NB4 (cell line): ENCODE measurements at regions not wholly inside any gene's neighbourhood (a gene's known extent, or its start where the extent isn't known, plus 50 kb on each side); places are given as distances from the start of the nearest gene placed in this dataset.

Experiments used
- DNase-seq: peaks from one replicate; pipeline ENCODE4 v3.0.0; 2010; ENCODE audit warnings: low read depth
- H3K4me3 ChIP-seq: one replicate; pipeline ENCODE4 v1.5.1; 2011; ENCODE audit warnings: mild to moderate bottlenecking, low read depth, low read length, moderate library complexity
- MYC ChIP-seq: IDR thresholded peaks from 2 replicates; pipeline ENCODE4 v1.6.1; 2011; ENCODE audit warnings: low read depth, low read length
- POLR2A ChIP-seq: IDR thresholded peaks from 2 replicates; pipeline ENCODE4 v1.6.1; 2011; ENCODE audit warnings: mild to moderate bottlenecking; ENCODE audit not compliant: insufficient read length; ENCODE audit errors: extremely low read depth
- TF ChIP-seq, protein P1 (sequence below): IDR thresholded peaks from 2 replicates; pipeline ENCODE4 v1.6.1; 2011; ENCODE audit warnings: low read depth, low read length
- TF ChIP-seq, protein P2 (sequence below): IDR thresholded peaks from one replicate; pipeline ENCODE4 v1.5.1; 2012; ENCODE audit warnings: low read depth, low read length

DNA sequence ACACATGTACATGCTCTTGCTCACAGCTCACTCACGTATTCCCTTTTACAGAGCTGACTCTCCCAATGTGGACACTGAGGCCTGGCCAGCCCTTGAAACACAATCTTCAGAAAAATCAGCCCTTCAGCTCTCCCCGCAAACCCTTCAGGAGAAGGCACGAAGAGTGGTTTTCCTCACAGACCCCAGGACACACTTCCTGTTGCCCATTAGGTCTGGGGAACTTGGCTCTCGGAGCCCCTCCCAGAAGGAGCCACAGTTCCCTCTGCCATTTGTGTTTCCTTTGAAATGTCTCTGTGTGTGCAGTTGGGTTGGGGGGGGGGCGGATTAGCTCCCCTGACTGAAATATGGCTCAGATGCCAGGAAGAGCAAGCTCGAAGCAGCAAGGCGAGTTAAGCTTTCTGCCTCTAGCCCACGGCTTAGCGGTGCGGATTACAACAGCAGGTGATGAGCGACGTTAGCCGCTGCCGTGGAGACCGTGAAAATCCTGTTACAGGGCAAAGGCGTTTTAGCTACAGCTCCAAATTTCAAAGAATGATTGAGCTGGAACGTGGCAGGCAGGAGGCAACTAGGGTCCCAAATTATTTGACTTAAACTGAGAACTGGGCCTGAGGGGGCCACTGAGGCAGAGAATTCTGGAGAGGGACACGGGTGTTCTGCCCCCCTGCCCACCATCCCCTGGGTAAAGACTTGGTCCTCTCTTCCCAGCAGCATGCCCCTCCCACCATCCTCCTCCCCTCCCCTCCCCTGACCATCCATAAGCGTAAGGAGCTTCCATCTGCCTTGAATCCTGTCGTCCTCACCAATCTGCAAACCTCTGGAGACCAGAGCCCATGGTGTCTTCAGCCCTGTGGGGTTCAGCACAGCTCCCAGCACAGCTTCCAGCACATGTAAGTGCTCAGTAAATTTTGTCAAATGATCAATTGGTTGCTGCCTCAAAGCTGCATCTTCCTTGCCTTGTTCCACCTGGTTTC lies 598.6 kb downstream of the BUD13 start:
- no peak for DNase-seq
- TF ChIP-seq, protein P1, sequence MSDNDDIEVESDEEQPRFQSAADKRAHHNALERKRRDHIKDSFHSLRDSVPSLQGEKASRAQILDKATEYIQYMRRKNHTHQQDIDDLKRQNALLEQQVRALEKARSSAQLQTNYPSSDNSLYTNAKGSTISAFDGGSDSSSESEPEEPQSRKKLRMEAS: no peak
- no peak for TF ChIP-seq POLR2A
- TF ChIP-seq, protein P2, sequence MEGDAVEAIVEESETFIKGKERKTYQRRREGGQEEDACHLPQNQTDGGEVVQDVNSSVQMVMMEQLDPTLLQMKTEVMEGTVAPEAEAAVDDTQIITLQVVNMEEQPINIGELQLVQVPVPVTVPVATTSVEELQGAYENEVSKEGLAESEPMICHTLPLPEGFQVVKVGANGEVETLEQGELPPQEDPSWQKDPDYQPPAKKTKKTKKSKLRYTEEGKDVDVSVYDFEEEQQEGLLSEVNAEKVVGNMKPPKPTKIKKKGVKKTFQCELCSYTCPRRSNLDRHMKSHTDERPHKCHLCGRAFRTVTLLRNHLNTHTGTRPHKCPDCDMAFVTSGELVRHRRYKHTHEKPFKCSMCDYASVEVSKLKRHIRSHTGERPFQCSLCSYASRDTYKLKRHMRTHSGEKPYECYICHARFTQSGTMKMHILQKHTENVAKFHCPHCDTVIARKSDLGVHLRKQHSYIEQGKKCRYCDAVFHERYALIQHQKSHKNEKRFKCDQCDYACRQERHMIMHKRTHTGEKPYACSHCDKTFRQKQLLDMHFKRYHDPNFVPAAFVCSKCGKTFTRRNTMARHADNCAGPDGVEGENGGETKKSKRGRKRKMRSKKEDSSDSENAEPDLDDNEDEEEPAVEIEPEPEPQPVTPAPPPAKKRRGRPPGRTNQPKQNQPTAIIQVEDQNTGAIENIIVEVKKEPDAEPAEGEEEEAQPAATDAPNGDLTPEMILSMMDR: no peak
- no peak for TF ChIP-seq MYC
- H3K4me3 ChIP-seq: no peak overlapping the region

DNA sequence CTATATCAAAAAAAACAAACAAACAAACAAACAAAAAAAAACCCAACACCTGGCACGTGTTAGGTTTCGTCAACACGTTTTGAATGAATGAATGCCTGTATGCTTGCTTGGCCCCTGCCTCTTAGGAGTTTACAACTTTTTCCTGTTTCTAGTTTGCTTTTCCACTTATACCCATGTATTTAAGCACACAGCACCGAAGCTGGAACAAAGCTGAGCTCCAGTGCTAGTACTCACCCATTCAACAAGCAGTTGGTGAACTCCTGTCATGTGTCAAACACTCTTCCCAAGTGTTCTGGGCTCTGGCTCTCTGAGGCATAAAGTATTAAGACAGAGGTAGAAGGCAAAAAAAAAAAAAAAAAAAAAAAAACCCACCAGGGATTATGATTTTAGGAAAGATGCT lies 599.3 kb downstream of the BUD13 start:
- TF ChIP-seq, protein P1: no peak
- TF ChIP-seq POLR2A: no peak
- TF ChIP-seq, protein P2: no peak
- no peak for TF ChIP-seq MYC
- no peak for DNase-seq
- no peak overlapping the region for H3K4me3 ChIP-seq

DNA sequence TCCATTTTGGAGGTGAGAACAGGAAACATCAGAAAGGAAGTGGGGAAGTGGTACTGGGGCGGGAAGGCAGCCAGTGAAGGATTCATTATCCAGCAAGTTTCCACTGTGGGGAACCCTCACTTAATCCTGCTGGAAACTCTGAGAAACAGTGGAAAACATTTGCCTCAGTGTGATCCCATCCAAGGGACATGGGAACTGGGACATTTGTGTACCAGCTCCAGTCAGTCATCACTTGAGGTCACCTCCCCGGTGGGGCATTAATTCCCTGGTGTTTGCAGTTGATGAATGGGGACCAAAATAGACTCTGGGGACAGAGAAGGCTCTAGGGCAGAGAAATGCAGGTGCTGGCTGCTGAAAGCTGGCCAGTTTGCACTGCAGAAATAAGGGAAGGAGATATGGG lies 599.9 kb downstream of the BUD13 start:
- DNase-seq: no peak
- no peak overlapping the region for H3K4me3 ChIP-seq
- TF ChIP-seq, protein P2: no peak
- TF ChIP-seq POLR2A (no peak), MYC (no peak)
- TF ChIP-seq, protein P1: no peak

DNA sequence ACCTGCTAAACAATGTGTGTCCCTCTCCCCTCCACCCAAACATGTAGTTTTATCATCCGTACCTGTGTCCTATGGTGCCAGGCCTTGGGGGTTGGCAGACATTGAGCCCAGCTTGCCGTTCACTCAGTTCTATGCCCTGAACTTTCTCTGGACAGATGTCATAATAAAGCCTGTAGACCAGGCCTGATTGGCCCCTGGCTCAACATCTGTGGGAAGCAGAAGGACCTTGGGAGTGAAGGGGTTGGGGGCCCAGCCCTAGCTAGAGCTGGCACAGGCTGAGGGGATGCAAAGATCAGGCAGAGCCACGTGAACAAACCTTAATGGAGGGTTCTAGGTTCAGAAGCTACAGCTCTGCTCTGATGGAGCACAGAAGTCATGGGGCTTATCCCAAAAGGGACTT lies 600.6 kb downstream of the BUD13 start:
- TF ChIP-seq POLR2A (no peak), MYC (no peak)
- TF ChIP-seq, protein P2: no peak
- TF ChIP-seq, protein P1: no peak
- DNase-seq: no peak
- no peak overlapping the region for H3K4me3 ChIP-seq

DNA sequence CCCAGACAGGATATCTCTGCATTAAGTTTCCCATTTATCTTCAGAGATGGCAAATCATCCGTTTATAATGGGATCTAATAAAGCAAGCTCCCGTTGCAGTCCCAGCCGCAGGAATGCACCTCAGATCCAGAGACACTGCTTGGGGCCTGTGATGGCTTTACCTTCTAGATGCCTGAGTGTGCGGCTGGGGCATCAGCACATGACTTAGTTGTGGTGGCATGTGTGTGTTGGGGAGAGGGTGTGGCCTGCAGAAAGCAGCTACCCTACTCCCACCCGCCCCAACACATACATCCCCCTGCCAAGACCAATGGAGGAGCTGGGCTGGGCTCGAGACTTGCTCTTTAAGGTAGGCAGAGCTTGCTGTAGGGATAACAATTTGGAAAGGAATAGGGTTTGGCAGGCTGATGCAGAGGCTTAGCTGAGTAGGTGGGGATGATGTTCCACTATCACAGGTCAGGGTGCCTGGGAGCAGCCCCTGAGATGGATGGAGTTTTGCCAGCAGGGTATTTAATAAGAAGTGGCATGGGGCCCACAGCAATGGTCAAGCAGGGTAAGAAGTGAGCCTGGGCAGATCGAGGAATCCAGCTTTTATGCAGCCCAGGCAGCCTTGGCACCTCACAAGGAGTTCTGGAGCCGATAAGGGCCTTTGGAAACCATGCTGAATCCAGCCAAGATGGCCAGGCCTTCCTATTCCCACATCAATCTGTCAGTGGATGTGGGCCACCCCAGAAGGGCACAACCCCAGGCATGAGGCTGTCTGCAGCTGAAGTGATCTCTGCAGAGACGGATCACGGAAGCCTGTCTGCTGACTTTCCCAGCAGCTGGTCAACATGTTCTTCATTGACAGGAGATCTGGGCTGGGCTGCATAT lies 601.3 kb downstream of the BUD13 start:
- no peak for DNase-seq
- no peak overlapping the region for H3K4me3 ChIP-seq

More for the DNA sequence above, 601.3 kb downstream of the BUD13 start:
- TF ChIP-seq, protein P1: no peak
- TF ChIP-seq POLR2A (no peak), MYC (no peak)
- TF ChIP-seq, protein P2: no peak
